Endothelial cell of umbilical vein (primary cell): ENCODE measurements at regions not wholly inside any gene's neighbourhood (a gene's known extent, or its start where the extent isn't known, plus 50 kb on each side); places are given as distances from the start of the nearest gene placed in this dataset.

Experiments
- BruUV-seq: library from RNA; stranded (reverse); fragments of 400-500 nt; replicated peaks from 2 replicates; lab custom pipeline; 2021; lab: Mats Ljungman, UMichigan
- CTCF ChIA-PET: fragments of 300-600, 350-600 bp; sonication (Branson Sonifier 250); formaldehyde crosslinking; loops from one replicate; lab custom pipeline; 2021; ENCODE audit warnings: antibody characterized with exemption, inconsistent platforms; lab: Charles Lee
- POLR2A ChIA-PET: fragments of 300-600, 350-600 bp; sonication (Branson Sonifier 250); formaldehyde crosslinking; loops from one replicate; lab custom pipeline; 2021; ENCODE audit warnings: antibody characterized with exemption, inconsistent platforms; lab: Charles Lee
- DNase-seq: peaks from one replicate; pipeline ENCODE4 v3.0.0-alpha.2; 2011; ENCODE audit warnings: low read depth, low spot score
- FAIRE-seq: peaks from 2 replicates; lab custom pipeline; 2011; peaks lifted over from hg19 to GRCh38; lab: Jason Lieb, UNC
- H2AFZ ChIP-seq: 2 replicates; pipeline ENCODE4 v1.6.0; 2012; ENCODE audit warnings: low read depth, low read length, control low read depth, inconsistent platforms
- H3K27ac ChIP-seq: 2 replicates; pipeline ENCODE4 v1.5.1; 2011; ENCODE audit warnings: low read depth, mild to moderate bottlenecking, control low read depth, low read length, moderate library complexity; ENCODE audit not compliant: insufficient read depth
- H3K27me3 ChIP-seq, 2 experiments: 2 replicates each; pipeline versions ENCODE4 v1.6.0 to v1.6.1; 2011; ENCODE audit warnings: low read length in 2 of 2, mixed read lengths in 1 of 2; ENCODE audit not compliant: control insufficient read depth in 2 of 2, insufficient read depth in 2 of 2
- H3K36me3 ChIP-seq, 2 experiments: 2 replicates in 1 of 2; 3 replicates in 1 of 2; pipeline ENCODE4 v1.5.1; 2011; ENCODE audit warnings: low read length in 2 of 2, mild to moderate bottlenecking in 1 of 2, moderate library complexity in 1 of 2; ENCODE audit not compliant: control insufficient read depth in 2 of 2, insufficient read depth in 2 of 2; ENCODE audit errors: extremely low read depth in 1 of 2
- H3K4me1 ChIP-seq: 3 replicates; pipeline ENCODE4 v1.5.1; 2011; ENCODE audit warnings: mild to moderate bottlenecking, low read length; ENCODE audit not compliant: control insufficient read depth, insufficient read depth; ENCODE audit errors: extremely low read depth
- H3K4me2 ChIP-seq: 2 replicates; pipeline ENCODE4 v1.6.1; 2011; ENCODE audit warnings: low read length, control low read depth, mixed read lengths; ENCODE audit not compliant: insufficient read depth
- H3K4me3 ChIP-seq, 3 experiments: fragments of 200-600 bp in 1 of 3; sonication (generic), shearing (Covaris generic) in 1 of 3; replicated peaks in 1 of 3; 2 replicates each; pipeline ENCODE4 v1.5.1; 2011 to 2016; ENCODE audit warnings: control low read depth in 3 of 3, low read length in 3 of 3, mild to moderate bottlenecking in 2 of 3, inconsistent platforms in 1 of 3, low read depth in 1 of 3, moderate library complexity in 1 of 3; ENCODE audit not compliant: insufficient read depth in 1 of 3
- H3K79me2 ChIP-seq: 2 replicates; pipeline ENCODE4 v1.6.0; 2012; ENCODE audit warnings: low read length, inconsistent platforms; ENCODE audit not compliant: control insufficient read depth, insufficient read depth
- H3K9ac ChIP-seq: replicated peaks from 2 replicates; pipeline ENCODE3; 2011; ENCODE audit warnings: low read length, control low read depth; ENCODE audit not compliant: insufficient read depth; ENCODE audit errors: extremely low read depth
- H3K9me1 ChIP-seq: replicated peaks from 3 replicates; pipeline ENCODE4 v1.6.0; 2011; ENCODE audit warnings: mild to moderate bottlenecking, low read length; ENCODE audit not compliant: control insufficient read depth, insufficient read depth; ENCODE audit errors: extremely low read depth
- H3K9me3 ChIP-seq: replicated peaks from 2 replicates; pipeline ENCODE4 v1.5.1; 2012; ENCODE audit warnings: low read length, inconsistent platforms; ENCODE audit not compliant: control insufficient read depth, insufficient read depth
- H4K20me1 ChIP-seq: replicated peaks from 2 replicates; pipeline ENCODE3; 2011; ENCODE audit warnings: mild to moderate bottlenecking, low read length; ENCODE audit not compliant: control insufficient read depth, insufficient read depth; ENCODE audit errors: extremely low read depth
- CTCF ChIP-seq, 2 donors: IDR thresholded peaks; 1 replicate in 1 of 2; 2 replicates in 1 of 2; pipeline ENCODE4 v1.5.1; 2011; ENCODE audit warnings: low read length in 2 of 2, mild to moderate bottlenecking in 2 of 2, moderate library complexity in 2 of 2, control low read depth in 1 of 2, inconsistent platforms in 1 of 2, low read depth in 1 of 2; ENCODE audit not compliant: insufficient read depth in 1 of 2; ENCODE audit errors: extremely low read depth in 1 of 2
- EZH2 ChIP-seq: IDR thresholded peaks from 2 replicates; pipeline ENCODE4 v1.6.1; 2012; ENCODE audit warnings: borderline replicate concordance, low read depth, mild to moderate bottlenecking, moderate library complexity, low read length, inconsistent platforms; ENCODE audit not compliant: severe bottlenecking
- FOS ChIP-seq: IDR thresholded peaks from 2 replicates; pipeline ENCODE4 v1.6.1; 2011; ENCODE audit warnings: mild to moderate bottlenecking, low read length, moderate library complexity, borderline replicate concordance; ENCODE audit not compliant: insufficient read depth
- GATA2 ChIP-seq: IDR thresholded peaks from 2 replicates; pipeline ENCODE4 v1.7.0; 2011; ENCODE audit warnings: low read depth, mild to moderate bottlenecking, moderate library complexity, mixed read lengths, low read length; ENCODE audit not compliant: insufficient read length, insufficient read depth
- JUN ChIP-seq: IDR thresholded peaks from 2 replicates; pipeline ENCODE4 v1.6.1; 2011; ENCODE audit warnings: borderline replicate concordance, low read depth; ENCODE audit not compliant: insufficient read length, insufficient read depth
- MAX ChIP-seq: IDR thresholded peaks from 2 replicates; pipeline ENCODE4 v1.6.1; 2011; ENCODE audit not compliant: insufficient read depth, insufficient read length
- MYC ChIP-seq: IDR thresholded peaks from one replicate; pipeline ENCODE4 v1.6.1; 2011; ENCODE audit warnings: mild to moderate bottlenecking, low read depth, low read length
- POLR2A ChIP-seq: IDR thresholded peaks from 2 replicates; pipeline ENCODE4 v1.6.1; 2012; ENCODE audit warnings: low read depth, mild to moderate bottlenecking, control low read depth, low read length
- POLR2AphosphoS5 ChIP-seq: IDR thresholded peaks from 2 replicates; pipeline ENCODE4 v1.6.1; 2012; ENCODE audit warnings: low read depth, mild to moderate bottlenecking, control low read depth, low read length, moderate library complexity; ENCODE audit not compliant: insufficient read depth
- dilution Hi-C: fragments of 300-500 bp; cut with MboI; formaldehyde crosslinking; loops from one replicate; pipeline ENCODE4 v1.15.0; 2019; ENCODE audit warnings: low sequenced_read_pairs; ENCODE audit not compliant: extremely low pct_ligation_motif_present
- intact Hi-C: fragments of 100-400 bp; cut with micrococcal nuclease; formaldehyde crosslinking; loops from one replicate; pipeline ENCODE4 v1.10.0; 2022

DNA sequence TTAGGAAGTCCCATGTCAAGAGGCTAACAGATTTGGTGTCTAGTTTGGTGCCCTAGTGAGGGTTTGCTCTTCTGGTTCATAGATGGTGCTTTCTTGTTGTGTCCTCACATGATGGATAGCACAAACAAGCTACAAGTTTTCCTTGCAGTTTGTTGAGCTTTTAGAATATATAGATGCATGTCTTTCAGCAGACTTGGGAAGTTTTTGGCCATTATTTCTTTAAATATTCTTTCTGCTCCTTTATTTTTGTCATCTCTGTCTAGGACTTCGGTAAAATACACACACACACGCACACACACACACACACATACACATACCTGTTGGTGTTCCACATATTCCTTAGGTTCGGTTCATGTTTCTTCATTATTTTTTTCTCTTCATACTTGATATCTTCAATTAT is 81.5 kb upstream of the TEX51 start:
- Histone ChIP-seq H3K9ac (no peak overlapping the region), H3K27me3 (no peaks in the 10 kb centered on the region), H3K79me2 (no peaks in the 10 kb centered on the region), H4K20me1 (no peaks in the 10 kb centered on the region), H3K4me2 (no peak overlapping the region), H3K36me3 (no peaks in the 10 kb centered on the region), H3K9me3 (no peaks in the 10 kb centered on the region), H3K9me1 (no peaks in the 10 kb centered on the region), H3K4me1 (no peaks in the 10 kb centered on the region), H3K4me3 (no peak overlapping the region), H2AFZ (no peak overlapping the region), H3K27ac (no peak overlapping the region)
- intact Hi-C loops: no loop called here
- no peak for DNase-seq
- dilution Hi-C loops: no loop called here
- TF ChIP-seq MYC (no peak), POLR2AphosphoS5 (no peak)
- ChIA-PET POLR2A (no interaction called here), CTCF (no interaction called here)
- no TSS peak for BruUV-seq
- no peak for FAIRE-seq

DNA sequence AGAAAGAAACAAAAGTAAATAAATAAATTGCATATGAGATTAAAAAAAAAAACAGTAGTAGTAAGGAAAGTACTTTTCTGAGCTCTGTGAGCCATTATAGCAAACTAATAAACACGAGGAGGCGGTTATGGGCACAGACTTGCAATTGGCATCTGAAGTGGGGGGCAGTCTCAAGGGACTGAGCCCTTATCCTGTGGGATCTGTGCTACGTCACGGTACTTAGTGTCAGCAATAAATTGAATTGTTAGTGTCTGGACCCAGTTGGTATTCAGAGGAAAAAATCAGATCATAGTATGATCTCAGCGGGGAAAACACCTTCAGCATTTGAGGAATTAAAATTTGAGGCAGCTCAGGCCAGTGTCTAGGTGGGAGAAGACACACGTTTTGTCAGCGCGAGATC is 76.6 kb upstream of the TEX51 start:
- H3K27me3 ChIP-seq: no peaks in the 10 kb centered on the region
- H3K9me3 ChIP-seq: no peaks in the 10 kb centered on the region
- dilution Hi-C loops (no loop called here), intact Hi-C loops (no loop called here)
- no TSS peak for BruUV-seq
- H3K9ac ChIP-seq: no peak overlapping the region
- ChIA-PET POLR2A (no interaction called here), CTCF (interaction anchor here (1.2 kb wide), 1 partner anchor 150 kb away, joined by 3 read pairs; no protein-coding TSS in a partner anchor)
- H3K36me3 ChIP-seq: no peaks in the 10 kb centered on the region
- no peak for DNase-seq
- H3K9me1 ChIP-seq: no peaks in the 10 kb centered on the region
- FAIRE-seq: no peak
- H4K20me1 ChIP-seq: no peaks in the 10 kb centered on the region
- no peak overlapping the region for H3K4me2 ChIP-seq
- H2AFZ ChIP-seq: no peak overlapping the region
- H3K27ac ChIP-seq: no peak overlapping the region
- H3K79me2 ChIP-seq: no peaks in the 10 kb centered on the region
- no peaks in the 10 kb centered on the region for H3K4me1 ChIP-seq
- H3K4me3 ChIP-seq: no peak overlapping the region
- TF ChIP-seq POLR2A: no peak
- TF ChIP-seq MAX: no peak
- no peak for TF ChIP-seq MYC
- no peak for TF ChIP-seq CTCF (IDR thresholded peaks at IDR 0.05; ENCODE audit: extremely low read depth in 1 of 2, insufficient read depth in 1 of 2, low read depth in 1 of 2, low read length in 2 of 2)
- TF ChIP-seq FOS: no peak
- TF ChIP-seq POLR2AphosphoS5: no peak
- TF ChIP-seq JUN: no peak
- no peak for TF ChIP-seq GATA2
- TF ChIP-seq EZH2: no peak
